Dedifferentiated amniotic fluid mesenchymal stem cell (primary cell): ENCODE measurements at regions not wholly inside any gene's neighbourhood (a gene's known extent, or its start where the extent isn't known, plus 50 kb on each side); places are given as distances from the start of the nearest gene placed in this dataset.
"Not testable (repeated sequence)": the region's sequence is repeated elsewhere in the genome, so short reads cannot be mapped to it uniquely, and the experiment has no call there.

Experiments used
- DNase-seq: peaks from one replicate; pipeline ENCODE4 v3.0.0-alpha.2; 2016; ENCODE audit errors: extremely low spot score

DNA sequence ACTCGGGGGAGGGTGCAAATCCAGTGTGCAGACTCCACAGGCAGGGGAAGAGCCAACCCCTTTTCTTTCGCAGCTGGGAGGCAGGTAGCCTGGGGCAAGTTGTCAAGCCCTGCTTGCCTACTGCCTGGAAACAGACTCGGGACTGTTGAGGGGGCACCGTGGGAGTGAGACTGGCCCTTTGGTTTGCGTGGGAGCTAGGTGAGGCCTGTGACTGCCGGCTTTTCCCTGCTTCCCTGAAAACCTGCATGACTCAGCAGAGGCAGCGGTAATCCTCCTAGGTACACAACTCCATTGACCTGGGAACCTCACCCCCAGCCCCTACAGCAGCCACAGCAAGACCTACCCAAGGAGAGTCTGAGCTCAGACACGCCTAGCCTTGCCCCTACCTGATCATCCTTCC is 509.5 kb downstream of the DTWD2 start:
- DNase-seq, result no peak

DNA sequence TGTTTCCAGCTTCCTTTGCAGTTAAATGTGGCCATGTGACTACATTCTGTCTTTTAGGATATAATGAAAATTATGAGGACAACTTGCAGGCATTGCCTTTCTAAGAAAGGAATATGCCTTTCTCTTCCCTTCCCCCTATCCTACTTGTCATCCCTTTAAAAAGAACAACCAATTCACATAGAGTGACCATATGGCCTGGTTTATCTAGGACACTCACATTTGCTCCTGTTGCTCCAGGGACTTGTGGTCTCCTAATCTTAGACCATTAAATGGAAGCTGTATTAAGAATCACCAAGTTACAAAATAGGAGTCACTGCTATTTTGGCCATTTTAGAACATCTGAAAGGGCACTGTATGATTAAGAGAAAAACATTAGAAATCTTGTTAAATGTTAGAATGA is 520.3 kb downstream of the DTWD2 start:
- no peak for DNase-seq

DNA sequence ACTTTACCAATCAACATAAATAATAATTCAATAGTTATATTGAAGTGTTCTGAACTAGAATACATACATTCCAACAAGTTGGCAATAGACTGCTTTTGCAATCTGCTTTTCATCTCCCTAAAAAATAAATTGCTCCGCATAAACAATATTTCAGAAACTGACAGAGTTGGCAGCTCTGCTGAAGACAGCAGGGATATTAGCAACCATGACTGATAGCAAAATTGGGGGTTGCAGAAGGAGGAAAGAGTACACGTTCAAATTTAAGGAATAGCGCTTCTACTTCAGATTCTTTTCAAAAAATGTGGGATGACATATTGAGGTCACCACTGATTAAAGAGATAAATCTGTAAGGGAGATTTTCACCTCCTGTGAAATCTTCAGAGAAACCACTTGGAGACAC is 521.2 kb downstream of the DTWD2 start:
- DNase-seq, result no peak

DNA sequence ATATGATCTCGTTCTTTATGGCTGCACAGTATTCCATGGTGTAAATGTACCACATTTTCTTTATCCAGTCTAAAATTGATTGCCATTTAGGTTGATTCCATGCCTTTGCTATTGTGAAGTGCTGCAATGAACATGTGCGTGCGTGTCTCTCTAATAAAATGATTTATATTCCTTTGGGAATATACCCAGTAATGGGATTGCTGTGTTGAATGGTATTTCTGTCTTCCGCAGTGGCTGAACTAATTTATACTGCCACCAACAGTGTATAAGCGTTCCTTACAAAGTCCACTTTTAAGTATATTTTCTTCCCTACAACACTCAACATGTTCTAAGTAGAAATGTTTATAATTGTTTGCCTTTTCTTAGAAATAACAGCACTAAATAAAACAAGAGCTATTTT is 521.9 kb downstream of the DTWD2 start:
- no peak for DNase-seq

DNA sequence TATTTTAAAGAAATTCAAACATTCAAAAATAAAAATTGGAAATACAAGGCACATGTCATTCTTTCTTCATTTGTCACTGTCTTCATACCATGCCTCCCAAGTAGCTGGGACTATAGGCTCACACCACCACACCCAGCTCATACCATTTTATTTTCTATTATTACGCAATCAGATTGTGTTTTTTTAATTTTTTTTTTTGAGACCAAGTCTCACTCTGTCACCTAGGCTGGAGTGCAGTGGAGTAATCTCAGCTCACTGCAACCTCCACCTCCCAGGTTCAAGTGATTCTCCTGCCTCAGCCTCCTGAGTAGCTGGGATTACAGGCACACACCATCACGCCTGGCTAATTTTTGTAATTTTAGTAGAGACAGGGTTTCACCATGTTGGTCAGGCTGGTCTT is 526.1 kb downstream of the DTWD2 start:
- DNase-seq, result not testable (repeated sequence)

DNA sequence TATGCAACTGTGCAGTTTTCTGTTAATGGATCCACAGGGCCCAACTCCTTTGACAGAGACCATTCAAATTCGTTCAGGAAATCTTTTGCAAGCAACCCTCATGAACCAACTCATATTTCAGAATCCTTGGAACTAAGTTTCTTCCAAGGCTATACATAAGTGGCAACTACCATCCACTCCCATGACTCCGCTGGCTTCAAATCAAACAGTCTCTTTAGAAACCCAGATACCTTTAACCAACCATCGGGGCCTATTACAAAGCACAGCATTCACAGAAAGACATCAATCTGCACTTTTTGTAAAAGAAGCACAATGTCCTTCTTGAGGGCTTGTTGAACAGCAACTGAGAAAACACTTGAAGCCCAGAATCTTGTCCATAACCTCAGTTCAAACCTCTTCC is 526.9 kb downstream of the DTWD2 start:
- DNase-seq, result no peak

DNA sequence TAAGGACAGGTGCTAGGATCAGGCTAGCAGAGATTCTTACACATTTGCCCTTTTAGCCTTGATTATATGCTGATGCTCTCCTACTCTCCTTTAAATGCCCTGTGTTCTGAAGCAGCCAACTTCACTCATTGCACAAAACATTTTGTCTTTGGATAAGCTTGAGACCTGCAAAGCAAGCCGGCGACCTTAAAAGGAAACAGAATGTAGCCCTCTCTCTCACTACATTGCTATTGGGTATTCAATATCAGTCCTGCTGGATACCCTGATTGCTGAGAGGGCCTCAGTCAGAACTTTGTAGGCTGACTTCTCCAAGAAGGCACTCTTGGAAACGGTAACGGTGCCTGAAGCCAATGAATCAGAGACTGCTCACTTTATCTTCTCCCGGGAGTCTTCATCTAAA is 528.9 kb downstream of the DTWD2 start:
- DNase-seq, result no peak

DNA sequence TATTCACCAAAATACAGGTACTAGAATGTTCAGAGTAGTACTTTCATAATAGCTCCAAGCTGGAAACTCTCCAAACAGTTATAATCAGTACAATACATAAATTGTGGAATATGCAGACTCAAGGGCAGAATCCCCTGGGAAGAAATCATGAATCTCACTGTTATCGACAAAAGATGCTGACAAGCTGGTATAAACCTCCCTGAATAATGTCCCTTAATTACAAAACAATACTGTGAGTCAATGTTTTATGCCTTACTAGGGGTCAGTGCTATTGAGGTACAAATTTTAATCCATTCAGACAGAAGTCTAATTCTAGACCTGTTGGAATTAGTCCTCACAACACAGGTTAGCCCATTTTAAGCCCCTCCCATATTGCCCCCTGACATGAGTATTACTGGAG is 532.3 kb downstream of the DTWD2 start:
- no peak for DNase-seq

GRCh38 chr5:118451697-118452247 is 536.6 kb downstream of the DTWD2 start:
- DNase-seq, result no peak

DNA sequence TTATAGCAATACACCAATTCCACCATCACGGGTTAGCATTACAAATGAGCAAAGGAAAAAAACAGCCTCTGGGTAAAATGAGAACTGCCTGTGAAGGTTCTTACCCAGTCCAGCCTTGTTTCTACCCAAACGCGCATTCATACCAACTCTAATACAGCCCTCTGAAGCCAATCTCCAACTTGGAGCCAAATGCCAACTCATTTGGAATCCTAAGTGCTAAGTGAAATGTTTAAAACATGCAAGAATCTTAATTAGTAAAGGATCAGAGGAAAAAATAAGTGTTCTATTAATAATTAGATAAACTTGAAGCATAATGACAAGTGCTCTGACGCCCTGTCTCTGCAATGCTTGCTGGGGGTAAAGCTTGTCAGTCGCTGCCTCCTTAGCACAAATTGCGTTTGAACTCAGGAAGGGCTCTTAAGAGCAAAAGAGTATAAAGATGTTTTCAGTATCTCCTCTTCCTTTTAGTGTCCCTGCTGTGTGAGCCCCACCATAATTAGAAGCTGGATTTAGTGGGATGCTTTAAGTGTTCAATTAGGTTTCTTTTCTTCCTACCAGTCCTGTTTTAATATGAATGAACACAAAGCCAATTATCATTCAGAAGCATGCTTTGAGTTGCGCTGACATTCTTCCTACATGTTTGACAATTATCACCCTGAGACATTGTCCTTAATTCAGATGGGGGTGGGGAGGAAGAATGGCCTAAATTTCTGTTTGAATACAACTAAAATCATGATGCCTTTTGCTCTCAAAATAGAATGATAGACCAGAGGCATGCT is 537.6 kb downstream of the DTWD2 start:
- no peak for DNase-seq

DNA sequence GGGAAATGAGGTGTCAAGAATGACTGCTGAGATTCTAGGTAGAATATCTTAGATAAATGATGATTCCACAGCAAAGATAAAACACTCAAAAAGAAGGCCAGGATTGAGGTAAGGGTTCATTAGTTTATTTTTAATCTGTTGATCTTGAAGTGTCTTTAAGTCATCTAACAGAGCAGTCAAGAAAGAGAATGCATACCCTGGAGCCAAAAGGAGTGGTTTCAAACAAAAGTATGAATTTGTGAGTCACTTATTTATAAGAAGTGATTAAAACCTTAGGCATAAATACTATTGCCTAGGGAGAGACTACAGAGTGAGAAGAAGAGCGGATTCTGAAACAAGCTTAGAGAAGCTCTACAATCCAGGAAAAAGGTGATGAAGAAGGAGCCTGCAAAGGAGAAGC is 541.0 kb downstream of the DTWD2 start:
- no peak for DNase-seq

DNA sequence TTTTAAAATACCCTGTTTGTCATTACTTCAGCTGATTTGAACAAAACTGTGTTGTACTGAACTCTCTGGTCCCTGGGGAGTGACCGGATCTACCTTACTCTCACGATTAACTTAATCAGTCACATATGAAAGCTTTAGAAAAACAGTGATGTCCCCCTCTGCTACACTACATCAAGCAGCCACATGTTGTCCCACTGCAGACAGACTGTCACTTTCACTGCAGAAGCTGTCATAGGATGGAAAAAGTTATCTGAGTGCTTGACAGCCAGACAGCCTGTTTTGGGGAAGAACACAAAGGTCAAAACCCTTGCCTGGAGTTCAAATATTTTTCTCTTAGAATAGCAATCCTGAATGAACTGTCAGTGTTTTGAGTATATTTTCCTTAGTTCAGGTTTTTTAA is 546.4 kb downstream of the DTWD2 start:
- DNase-seq, result no peak

DNA sequence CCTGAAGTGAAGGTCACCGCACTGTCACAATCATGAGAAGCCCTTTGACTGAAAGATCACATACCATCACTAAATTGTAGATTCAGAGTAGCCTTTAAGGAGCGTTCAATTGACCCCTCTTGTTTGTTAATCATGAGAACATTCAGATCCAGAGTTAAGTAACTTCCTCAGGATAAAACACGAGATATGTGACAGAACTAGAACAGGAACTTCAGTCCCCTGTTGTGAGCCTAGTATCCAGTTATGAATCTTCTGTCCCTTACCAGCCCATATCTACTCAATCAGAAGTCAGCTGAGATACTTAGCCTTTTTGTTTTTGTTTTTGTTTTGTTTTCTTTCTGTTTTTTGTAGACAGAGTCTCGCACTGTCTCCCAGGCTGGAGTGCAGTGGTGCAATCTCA is 547.3 kb downstream of the DTWD2 start:
- no peak for DNase-seq

- no peak for DNase-seq
These were observed 547.9 kb downstream of the DTWD2 start for GRCh38 chr5:118440496-118440895.

- DNase-seq, result no peak
These were observed 548.5 kb downstream of the DTWD2 start for GRCh38 chr5:118439831-118440230.

- DNase-seq, result no peak
These were observed 553.2 kb downstream of the DTWD2 start for GRCh38 chr5:118435131-118435530.

GRCh38 chr5:118434522-118434921 is 553.8 kb downstream of the DTWD2 start:
- DNase-seq, result no peak

- DNase-seq, result no peak
These were observed 558.3 kb downstream of the DTWD2 start for GRCh38 chr5:118430076-118430475.

DNA sequence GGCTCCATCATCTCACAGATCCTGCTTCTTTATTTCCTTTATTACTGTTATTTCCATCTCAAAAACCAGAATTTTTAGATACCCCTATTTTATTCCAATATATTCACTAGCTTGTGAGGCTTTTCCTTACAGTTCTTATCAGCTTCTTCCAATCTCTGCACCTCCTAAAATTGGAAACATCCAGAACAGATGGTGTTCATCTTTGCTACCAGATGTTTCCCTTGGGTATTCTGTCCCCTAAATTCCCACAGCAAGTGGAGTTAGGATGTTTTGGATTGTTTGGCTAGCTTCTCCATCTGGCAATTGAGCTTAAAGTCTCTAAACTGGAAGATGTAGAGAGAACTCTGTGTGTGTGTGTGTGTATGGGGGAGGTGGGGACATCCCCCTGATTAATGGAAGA is 580.4 kb downstream of the DTWD2 start:
- DNase-seq, result no peak

DNA sequence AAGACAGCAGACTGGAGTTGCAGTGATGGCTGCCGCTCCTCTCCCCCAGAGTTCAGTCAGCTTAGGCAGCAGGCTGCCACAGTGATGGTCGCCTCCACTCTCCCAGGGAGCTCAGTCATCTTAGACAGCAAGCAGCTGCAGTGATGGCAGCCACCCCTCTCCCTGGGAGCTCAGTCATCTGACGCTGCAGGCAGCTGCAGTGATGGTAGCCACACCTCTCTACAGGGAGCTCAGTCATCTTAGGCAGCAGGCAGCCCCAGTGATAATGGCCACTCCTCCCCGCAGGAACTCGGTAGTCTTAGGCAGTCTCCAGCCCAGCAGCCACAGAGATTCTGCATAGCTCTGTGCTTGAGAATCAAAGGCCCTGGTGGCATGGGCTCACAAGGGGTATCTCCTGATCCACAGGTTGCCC is 582.7 kb downstream of the DTWD2 start:
- DNase-seq, result no peak

GRCh38 chr5:118397236-118397635 is 591.1 kb downstream of the DTWD2 start:
- no peak for DNase-seq

DNA sequence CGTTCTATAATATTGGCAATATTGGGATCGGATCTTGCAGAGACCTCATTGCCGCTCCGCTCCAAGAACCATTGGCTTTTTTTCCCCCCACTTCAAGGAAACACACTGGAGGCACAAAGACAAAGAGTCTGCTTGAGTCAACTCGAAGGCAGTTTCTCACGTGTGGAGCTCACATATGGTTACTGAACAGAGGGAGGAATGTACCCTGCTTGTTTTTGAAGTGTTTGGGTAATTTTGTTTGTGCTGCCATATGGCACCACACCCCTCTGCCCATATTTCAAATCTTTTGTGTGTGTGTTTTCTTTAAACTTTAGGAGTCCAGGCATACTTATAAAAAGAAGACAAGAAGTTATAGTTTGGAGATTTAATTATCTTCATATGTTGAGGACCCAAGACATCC is 595.9 kb downstream of the DTWD2 start:
- DNase-seq, result no peak

DNA sequence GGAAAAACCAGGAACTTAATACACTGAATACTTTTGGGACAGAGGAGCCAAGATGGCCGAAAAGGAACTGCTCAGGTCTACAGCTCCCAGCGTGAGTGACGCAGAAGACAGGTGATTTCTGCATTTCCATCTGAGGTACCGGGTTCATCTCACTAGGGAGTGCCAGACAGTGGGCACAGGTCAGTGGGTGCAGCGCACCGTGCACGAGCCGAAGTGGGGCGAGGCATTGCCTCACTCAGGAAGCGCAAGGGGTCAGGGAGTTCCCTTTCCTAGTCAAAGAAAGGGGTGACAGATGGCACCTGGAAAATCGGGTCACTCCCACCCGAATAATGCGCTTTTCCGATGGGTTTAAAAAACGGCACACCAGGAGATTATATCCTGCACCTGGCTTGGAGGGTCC is 605.4 kb downstream of the DTWD2 start:
- DNase-seq, result not testable (repeated sequence)

GRCh38 chr5:118379470-118379869 is 608.9 kb downstream of the DTWD2 start:
- DNase-seq, result no peak
